NCI-H2081 (cell line): ENCODE measurements at regions not wholly inside any gene's neighbourhood (a gene's known extent, or its start where the extent isn't known, plus 50 kb on each side); places are given as distances from the start of the nearest gene placed in this dataset.
"Not testable (repeated sequence)": the region's sequence is repeated elsewhere in the genome, so short reads cannot be mapped to it uniquely, and the experiment has no call there.

ENCODE experiments used
- DNase-seq, 2 experiments: peaks; one replicate each; lab custom pipeline; 2025; lab: John Stamatoyannopoulos, UW

DNA sequence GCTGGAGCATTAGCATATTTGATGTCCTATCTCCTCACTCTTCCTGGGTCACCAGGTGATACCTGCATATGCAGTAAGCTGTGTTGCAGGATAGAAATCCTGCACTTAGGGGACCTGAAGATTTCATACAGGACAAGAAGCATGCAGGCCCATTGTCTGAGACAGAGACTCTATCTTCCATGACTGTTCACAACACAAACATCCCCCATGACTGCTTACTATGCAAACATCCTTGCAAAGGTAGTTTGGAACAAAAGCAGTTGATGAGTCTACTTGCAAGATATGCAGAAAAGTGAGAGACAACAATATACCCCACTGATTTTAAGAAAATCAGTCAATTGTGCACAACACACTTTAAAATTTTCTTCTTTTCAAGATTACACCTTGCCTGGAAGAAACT is 108.6 kb upstream of the ZEB2 start:
- DNase-seq, result no peak

DNA sequence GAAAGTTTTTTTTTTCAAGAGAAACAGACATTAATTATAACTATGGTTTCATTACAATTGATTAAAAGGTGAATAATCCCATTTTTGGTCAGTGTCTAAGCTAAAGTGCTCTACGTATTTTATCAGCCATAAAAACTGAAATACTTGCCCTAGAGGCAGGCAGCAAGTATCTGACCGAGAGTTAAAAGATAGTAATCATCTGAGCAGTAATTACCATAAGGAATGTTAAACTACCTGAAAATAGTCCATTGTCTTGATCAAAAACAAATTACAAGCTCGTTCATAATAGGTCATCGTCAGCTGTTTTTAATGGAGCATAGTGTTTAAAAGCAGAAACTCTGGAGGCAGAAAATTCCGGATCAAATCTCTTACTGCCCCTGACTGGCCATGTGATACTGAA is 105.7 kb upstream of the ZEB2 start:
- no peak for DNase-seq

DNA sequence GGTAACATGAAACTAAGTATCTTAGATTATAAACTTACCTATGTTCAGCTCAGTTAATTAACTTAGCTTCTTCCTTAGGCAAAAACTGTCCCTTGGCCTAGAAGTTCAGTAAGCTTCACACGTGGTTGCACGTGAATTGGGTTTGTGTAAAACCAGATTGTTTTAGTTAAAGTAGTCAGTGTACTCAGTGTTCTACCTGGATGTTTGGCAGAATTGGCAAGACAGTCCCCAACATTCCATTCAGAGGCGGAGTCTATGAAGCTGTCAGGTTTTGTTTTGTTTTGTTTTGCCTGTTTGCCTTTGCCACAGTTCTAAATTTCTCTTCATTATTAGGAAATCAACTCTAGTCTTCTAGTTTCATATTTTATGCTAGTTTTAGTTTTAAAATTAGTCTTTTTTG is 105.3 kb upstream of the ZEB2 start:
- DNase-seq, result no peak

DNA sequence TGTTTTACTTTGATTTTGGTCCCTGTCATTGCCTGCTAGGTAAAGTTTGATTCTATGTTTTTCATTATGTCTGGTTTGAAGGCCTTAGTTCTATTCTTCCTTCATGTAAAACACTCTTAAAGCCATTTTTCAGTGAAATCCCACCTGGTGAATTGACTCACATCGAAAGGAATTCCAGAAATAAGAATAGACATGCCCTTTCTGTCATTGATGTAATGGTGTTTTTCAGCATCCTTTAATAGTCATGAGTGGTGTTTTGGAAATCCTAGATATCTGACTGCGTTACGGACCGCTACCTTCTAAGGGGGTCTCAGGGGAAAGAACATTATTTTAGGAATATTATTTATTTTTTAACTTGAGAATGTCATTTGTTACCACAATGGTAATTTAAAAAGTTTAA is 104.5 kb upstream of the ZEB2 start:
- DNase-seq, result no peak

DNA sequence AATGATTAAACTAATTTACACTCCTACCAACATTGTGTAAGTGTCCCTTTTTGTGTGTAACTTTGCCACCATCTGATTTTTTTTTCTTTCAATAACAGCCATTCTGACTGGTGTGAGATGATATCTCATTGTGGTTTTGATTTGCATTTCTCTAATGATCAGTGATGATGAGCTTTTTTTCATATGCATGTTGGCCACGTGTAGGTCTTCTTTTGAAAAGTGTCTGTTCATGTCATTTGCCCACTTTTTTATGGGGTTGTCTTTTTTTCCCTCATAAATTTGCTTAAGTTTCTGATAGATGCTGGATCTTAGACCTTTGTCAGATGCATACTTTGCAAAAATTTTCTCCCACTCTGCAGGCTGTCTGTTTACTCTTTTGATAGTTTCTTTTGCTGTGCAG is 102.5 kb upstream of the ZEB2 start:
- not testable (repeated sequence) for DNase-seq

DNA sequence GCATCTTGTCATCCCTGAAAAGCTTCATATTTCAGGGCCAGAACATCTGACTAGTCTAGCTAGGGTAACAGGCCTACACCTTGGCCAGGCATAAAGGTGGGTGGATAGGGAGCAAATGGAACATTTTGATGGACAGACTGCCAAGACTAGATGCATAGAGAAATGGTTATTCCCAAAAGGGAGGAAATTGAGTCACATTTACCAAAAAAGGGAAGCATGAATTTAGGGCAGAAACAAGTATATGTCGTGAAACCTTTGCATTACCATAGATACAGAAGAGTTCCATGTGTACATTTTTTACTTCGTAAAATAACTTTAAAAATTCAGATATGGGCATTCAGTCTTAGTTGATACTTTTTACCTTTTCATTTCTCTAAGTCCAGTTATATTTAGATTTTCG is 101.3 kb upstream of the ZEB2 start:
- no peak for DNase-seq

DNA sequence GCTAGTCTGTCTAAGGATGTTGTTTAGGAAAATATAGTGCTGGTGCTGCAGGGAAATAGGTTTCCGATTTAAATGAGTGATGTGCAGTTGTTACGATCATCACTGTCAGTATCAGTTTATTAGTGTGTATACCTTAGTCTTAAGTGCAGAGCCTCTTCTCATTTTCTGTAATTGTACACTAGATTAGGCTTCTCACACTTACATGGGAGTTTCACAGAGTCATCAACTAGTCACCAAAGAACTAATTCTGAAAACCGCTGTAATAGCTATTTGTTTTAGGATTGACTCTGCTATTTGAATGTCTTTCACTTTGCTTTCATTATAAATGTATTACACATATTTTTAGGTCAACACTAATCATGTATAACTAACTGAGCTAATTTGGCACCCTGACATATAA is 99.8 kb upstream of the ZEB2 start:
- DNase-seq, result no peak

DNA sequence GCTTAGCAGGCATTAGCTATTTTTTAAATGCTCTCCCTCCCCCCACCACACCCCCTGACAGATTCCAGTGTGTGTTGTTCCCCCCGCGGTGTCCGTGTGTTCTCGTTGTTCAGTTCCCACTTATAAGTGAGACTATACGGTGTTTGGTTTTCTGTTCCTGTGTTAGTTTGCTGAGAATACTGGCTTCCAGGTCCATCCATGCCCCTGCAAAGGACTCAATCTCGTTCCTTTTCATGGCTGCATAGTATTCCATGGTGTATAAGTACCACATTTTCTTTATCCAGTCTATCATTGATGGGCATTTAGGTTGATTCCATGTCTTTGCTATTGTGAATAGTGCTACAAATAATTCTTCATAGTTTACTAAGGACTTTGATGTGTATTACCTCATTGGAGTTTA is 97.3 kb upstream of the ZEB2 start:
- not testable (repeated sequence) for DNase-seq

DNA sequence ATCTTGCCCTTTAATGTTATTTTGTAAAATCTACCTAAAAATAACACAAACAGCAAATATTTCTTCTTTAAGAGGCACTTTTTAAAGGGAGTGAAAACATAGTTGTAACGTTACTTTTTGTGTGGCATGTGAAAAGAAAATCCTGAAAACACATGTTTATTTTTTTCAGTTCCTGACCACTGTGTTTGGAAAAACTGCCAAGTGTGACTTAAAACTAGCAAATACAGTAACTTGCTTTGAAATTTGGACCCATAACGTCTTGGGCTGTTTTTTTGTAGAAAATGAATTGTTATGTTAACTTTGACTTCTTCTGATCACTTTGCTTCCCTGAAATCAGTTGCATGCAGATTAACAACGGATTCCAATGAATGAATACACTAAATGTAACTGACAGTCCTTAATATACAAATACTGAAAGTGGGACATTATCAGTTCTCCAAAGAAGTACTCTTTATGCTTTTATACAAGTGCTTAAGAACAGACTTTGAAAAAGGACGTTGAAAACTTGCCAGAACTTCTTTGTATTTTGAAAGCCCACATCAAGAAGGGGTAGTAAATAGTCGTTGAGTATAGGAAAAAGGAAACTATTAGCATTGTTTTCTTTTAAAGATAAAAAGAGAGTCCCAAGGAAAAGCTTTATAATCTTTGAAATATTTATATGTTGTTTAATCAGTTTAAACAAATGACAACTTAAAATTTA is 96.1 kb upstream of the ZEB2 start:
- no peak for DNase-seq

DNA sequence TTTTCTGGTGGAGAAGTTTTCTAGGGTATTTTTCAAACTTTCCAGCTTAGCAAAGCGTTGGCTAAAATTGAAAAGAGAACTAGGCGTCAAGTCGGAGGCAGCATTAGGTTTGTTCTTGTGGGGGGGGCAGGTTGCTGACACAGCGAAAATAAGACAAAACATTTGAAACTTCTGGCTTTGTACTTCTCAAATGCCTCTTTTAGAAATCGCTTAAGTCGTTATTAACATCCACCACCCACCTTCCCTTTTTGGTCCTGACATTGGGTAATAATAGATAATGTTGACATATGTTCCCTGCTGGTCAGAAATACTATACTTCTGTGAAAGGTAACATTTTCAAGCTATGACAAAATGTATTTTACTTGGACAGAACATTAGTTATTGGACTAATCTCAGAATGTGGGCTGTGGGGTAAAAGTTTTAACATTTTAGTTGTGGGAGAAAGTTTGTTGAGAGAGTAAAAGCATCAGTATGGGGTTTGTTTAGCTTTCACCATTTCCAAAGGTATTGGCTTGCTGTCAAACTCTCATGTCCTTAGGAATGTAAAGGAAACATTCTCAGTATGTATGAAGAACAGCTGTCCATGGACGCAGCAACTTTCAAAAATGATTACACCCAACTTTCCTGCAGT is 88.1 kb upstream of the ZEB2 start:
- DNase-seq, result no peak

DNA sequence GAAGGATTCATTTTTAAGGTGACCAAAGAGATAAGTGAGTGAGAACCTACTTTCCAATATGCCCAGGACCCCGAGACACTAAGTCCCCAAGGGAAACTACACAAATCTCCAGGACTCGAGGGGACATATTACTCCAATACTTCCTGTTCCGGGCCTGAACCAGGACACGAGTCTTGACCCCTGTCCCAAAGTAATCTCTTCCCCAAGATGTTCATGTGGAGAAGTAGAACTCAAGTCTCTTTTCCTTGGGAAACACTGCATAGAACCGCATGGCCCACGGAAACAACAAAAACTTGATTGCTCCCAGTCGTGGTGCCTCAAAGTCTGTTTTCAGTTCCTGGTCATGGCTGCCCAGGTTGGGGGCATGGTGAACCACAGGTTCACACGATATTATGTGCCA is 87.2 kb upstream of the ZEB2 start:
- DNase-seq, result no peak

DNA sequence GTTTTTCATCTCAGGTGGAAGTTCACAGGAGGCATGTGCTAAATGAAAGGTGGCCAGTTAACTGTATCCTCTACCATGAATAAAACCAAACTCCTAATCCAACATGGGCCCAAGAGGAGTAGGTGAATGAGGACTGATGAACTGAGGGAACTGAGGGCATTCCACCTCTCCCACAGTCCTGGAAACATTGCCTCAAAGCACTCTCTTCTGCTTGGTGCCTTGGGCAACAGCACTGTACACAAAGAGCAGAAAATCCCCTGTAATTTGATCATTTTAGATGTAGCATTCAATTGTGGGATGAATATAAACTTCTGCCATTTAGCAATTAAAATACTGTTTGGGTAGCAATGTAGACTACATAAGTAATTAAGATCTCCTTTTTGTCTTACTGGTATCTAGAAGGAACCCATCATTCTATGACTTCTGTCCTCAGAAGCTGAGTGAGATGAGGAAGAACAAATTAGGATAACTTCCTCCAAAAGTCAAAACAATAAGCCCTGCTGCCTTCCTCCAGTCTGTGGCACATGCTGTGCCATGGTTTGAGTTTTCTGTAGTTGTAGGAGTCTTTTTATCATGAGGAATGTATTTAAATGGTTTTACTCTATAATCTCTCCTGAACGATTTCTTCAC is 86.7 kb upstream of the ZEB2 start:
- no peak for DNase-seq

DNA sequence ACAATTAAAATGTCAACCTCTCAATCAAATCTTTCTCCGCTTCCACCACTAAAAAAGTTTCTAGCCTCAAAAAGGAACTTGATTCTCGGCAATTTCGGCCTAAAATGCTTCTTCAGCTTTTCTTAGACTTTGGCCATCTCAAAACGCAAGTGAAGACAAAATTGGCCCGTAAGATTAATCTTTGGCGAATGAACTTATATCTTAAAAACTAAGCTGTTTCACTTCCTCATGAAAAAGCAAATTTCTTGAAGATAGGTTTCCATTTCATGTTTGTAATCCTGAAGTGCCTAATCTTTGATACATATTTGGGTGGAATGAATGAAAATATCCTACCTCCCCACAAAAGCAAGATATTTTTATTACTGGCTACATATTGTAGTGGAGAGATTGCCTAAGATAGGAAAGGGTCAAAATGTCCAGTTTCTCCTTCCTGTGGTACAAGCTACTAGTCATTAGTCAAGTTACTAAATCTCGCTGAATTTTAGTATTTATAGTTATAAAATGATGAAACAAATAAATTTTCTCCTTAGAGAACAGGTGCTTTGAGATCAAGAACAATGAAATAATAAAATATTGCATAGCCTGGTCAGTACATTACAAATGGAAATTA is 85.4 kb upstream of the ZEB2 start:
- no peak for DNase-seq

DNA sequence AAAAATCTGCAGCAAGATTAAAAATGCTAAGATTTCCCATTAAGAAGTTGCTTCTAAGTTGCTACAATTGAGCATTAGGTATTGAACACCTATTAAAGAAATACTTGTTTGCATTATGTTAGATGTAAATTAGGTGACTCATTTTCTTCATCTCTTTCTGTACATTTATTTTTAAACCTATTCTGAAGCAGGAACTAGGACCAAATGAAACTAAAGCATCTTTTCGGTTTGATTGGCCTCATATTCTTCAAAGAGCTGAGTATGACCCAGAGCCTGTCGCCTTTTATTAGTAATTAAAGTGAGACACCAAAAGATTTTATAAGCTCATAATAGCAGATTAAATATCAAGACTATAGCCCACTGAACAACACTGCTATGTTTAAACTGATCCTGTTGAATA is 83.4 kb upstream of the ZEB2 start:
- DNase-seq, result no peak

DNA sequence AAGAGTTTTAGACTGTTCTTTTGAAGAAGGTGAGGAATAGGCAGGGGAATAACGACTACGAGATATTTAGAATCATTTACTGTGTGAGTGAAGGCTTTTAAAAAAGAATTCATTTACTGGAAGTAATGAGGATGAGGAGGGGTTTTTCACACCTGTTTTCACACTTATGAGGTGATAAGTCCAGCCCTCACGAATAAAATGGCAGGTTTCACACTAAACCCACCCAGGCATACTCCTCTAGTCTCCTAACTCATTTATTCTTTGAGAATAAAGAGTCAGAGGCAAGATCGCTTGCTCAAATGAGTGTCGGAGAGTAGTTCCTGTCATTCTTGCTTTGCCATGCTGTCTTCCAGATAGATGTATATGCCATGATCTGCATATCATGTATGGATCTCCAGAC is 79.0 kb upstream of the ZEB2 start:
- no peak for DNase-seq

DNA sequence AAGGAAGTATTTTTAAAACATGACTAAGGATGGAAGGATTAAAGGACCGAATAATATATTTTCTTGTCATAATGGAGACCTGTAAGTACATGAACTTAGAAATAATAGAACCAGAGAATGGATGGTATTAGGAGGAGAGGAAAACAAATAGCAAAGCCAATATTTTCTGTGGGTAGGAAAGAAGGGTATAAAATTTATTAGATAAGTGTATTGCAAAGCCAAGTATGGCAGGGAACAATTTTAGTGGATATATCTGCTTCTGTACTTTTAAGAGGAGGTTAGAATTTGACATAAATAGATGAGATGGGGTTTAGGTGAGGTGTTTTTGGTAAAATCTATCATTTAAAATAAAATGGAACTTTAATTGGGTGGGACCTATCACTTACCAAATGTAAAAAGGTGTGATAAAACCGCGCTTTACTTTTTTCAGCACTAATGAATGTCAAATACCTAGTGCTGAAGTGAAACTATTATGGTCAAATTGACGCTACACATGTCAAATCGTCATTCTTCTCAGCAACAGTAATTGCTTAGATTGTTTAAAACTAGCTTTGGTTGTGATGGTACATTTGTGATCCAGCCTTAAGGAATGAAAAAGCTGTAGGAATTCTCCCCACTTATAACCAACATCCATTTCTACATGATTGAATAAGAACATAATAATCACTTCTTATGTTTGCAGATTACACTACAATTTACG is 78.1 kb upstream of the ZEB2 start:
- no peak for DNase-seq

DNA sequence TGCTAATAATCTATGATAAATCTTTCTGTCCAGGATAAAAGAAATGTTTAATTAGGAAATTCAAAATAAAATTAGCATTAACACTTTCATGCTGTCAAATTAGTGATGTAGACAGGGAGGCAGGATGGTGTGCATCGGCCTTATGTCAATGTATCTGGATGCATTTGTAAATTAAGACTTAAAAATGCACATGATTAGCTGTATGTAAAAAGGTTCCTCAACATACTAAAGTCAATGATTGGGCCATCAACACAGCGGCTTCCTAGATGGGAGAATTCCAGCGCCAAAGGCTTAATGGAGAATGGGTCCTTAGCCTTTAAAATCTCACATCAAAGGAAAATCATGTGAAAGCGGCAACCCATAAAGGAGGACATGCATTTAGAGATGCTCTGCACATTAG is 77.5 kb upstream of the ZEB2 start:
- no peak for DNase-seq

DNA sequence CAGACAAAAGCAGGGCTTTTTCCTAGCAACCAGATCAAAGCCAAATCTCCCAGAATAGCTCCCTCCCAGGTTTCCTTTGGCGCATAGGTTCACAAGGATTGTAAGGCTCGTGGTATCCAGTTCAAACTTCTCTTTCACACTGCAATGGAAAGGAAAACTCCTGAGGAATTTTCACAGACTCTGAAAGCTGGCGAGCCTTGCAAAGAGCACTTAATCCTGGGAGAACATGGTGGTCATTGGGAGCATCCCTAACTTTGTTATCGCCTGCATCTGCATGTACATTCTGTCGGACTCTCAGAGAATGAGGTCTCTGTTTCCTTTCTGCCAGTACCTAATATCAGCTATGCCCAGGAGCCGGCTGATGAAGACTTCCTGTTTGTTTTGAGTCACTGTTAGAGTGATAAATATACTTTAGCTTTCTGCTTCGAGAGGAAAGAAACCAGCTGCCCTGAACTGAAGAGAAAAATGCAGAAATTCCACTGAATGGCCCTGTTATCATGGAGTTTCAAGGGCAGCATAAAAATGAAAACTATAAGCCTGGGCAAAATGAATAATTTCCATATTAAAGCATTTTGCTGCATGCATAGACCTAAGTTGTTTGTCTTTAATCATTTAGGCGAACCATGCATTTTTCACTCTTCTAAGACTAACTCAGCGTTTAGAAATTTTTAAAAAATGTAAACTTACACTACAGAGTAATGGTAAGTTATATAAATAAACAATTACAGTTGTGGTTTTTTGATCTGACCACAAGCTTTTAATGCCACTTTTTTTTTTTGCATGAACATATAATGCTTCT is 76.4 kb upstream of the ZEB2 start:
- peak in 1 of 2 experiments; percentile 23 for DNase-seq

DNA sequence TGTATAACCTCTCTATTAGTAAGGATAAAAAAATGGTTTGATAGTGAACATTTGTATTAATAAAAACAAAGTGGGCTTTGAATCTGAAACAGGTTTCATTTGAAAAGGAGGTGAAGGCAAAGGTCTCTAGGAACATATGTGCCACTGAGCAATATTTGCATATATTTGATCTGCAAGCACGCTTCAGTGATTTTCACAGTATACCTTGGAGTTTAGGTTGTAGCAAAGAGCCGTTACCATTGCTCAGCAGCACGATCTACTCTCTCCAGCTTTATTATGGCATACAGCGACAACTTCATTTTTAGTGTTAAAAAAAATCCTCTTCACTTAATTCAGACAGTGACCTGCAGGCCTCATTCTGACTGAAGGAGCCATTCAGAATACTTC is 75.8 kb upstream of the ZEB2 start:
- DNase-seq, result no peak

DNA sequence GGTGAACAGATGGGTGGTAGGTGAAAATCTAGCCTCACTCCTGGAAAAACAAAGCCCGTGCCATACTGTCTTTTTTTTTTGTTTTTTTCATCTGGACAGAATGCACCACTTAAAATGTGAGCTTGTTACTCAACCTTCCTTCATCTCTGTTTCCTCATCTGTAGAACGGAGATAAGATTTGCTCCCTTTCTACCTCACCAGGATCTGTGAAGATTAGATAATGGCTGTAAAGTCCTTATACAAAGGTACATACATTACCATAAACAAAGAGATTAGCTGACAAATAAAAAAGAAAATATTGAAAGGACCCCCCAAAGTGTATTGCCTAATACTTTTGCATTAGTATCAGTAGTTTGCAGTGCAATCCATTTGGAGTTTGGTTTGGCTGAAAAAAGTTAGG is 75.4 kb upstream of the ZEB2 start:
- no peak for DNase-seq

DNA sequence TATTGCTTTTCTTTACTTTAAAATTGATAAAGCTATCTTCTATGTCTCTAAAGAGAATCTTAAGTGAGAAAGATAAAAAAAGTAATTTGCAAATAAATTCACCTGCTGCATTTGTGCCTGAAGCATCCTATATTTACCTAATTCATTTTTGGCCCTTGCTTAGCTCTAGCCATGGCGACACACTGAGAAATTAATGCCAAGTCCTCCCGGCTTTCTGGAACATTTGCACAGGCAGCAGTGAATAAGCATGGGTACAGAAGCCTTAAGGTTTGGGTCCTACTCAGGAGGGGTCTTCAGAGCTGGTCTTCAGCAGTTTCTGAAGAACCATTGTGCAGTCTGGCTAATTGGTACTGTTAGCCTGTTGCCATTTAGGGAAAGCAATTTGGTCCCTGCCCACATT is 73.9 kb upstream of the ZEB2 start:
- DNase-seq, result no peak
